ENCODE measurements at regions not wholly inside any gene's neighbourhood (a gene's known extent, or its start where the extent isn't known, plus 50 kb on each side); places are given as distances from the start of the nearest gene placed in this dataset.

- H3K27ac ChIP-seq (ENCODE audit: control insufficient read depth, insufficient read depth): no peak overlapping the region
- H3K4me3 ChIP-seq: no peak overlapping the region
- ChIA-PET SMC1A (ENCODE audit: uncharacterized antibody, unreplicated experiment) (no interaction called here), POLR2A (no interaction called here), CTCF (no interaction called here), RAD21 (ENCODE audit: unreplicated experiment) (interaction anchor here (0.9 kb wide), 1 partner anchor 9 kb away, joined by 3 read pairs; no protein-coding TSS in a partner anchor)
- no peaks in the 10 kb centered on the region for H3K27me3 ChIP-seq (replicated peaks in 1 of 2; ENCODE audit: control insufficient read depth in 2 of 2, insufficient read depth in 2 of 2, low read length in 1 of 2)
- TF ChIP-seq SMAD5 (IDR thresholded peaks at IDR 0.05; ENCODE audit: low read depth) (no peak), HCFC1 (IDR thresholded peaks at IDR 0.05; ENCODE audit: low read length) (no peak), BCL3 (IDR thresholded peaks at IDR 0.05; ENCODE audit: borderline replicate concordance, insufficient read depth, low read depth, low read length, poor library complexity, severe bottlenecking) (no peak), DPF2 (IDR thresholded peaks at IDR 0.05) (no peak), SREBF2 (IDR thresholded peaks at IDR 0.05; ENCODE audit: low read length) (no peak), CUX1 (IDR thresholded peaks at IDR 0.05; ENCODE audit: insufficient replicate concordance, low read depth, low read length) (no peak), ZZZ3 (IDR thresholded peaks at IDR 0.05; ENCODE audit: control insufficient read depth, insufficient read length, low read depth) (no peak), RFX5 (IDR thresholded peaks at IDR 0.05; ENCODE audit: low read depth, low read length) (no peak), ZNF217 (IDR thresholded peaks at IDR 0.05) (no peak), NR2C2 (IDR thresholded peaks at IDR 0.05; ENCODE audit: borderline replicate concordance, control insufficient read depth, insufficient read length, low read depth) (no peak)
- H4K20me1 ChIP-seq (ENCODE audit: control insufficient read depth, insufficient read depth): no peaks in the 10 kb centered on the region
- no peak overlapping the region for H3K9ac ChIP-seq (ENCODE audit: control insufficient read depth, insufficient read depth, low read length)
- H2AFZ ChIP-seq (ENCODE audit: control insufficient read depth, low read depth, low read length): no peak overlapping the region
- BruUV-seq (replicated peaks): no TSS peak
- no peak overlapping the region for H3K4me2 ChIP-seq (ENCODE audit: control insufficient read depth, insufficient read depth)
- H3K9me3 ChIP-seq (replicated peaks; ENCODE audit: control insufficient read depth, insufficient read depth, low read length): no peaks in the 10 kb centered on the region
- no peaks in the 10 kb centered on the region for H3K36me3 ChIP-seq (ENCODE audit: control insufficient read depth in 2 of 2, insufficient read depth in 2 of 2, low read length in 1 of 2)
- WGBS (ENCODE audit: insufficient coverage, insufficient replicate concordance, low lambda C conversion rate, missing lambda C conversion rate): 0% methylated on average over 2 of the region's 2 CpGs
- ATAC-seq: no peak
- no peak for FAIRE-seq
- intact Hi-C loops (cut with micrococcal nuclease; ENCODE audit: unreplicated experiment): no loop called here
- H3K79me2 ChIP-seq (ENCODE audit: control insufficient read depth, insufficient read depth, low read length): no peaks in the 10 kb centered on the region
- H3K4me1 ChIP-seq (ENCODE audit: control insufficient read depth, insufficient read depth, low read length): no peaks in the 10 kb centered on the region
- in situ Hi-C loops (cut with MboI): no loop called here
- no peak for DNase-seq (ENCODE audit: low read depth, low spot score)
These were observed 722.5 kb downstream of the FAT4 start for GRCh38 chr4:126037231-126037630.
